AG04449 (cell line): ENCODE measurements at regions not wholly inside any gene's neighbourhood (a gene's known extent, or its start where the extent isn't known, plus 50 kb on each side); places are given as distances from the start of the nearest gene placed in this dataset.
A peak's percentile ranks its signal among the peaks of the same experiment; 100 is the strongest.

ENCODE experiments used
- CTCF ChIA-PET: fragments of 350-600 bp; formaldehyde crosslinking; extraction: SDS; loops from one replicate; lab custom pipeline; 2021; ENCODE audit warnings: antibody characterized with exemption; lab: Yijun Ruan, JAX
- POLR2A ChIA-PET: fragments of 400-600, 350-600 bp; formaldehyde crosslinking; extraction: SDS; loops from one replicate; lab custom pipeline; 2020; ENCODE audit warnings: antibody characterized with exemption, inconsistent platforms; lab: Yijun Ruan, JAX
- DNase-seq: peaks from one replicate; pipeline ENCODE4 v3.0.0-alpha.2; 2010; ENCODE audit warnings: low read depth, low spot score
- H3K4me3 ChIP-seq: 2 replicates; pipeline ENCODE4 v1.5.1; 2011; ENCODE audit warnings: low read depth, mild to moderate bottlenecking, control low read depth, low read length
- TF ChIP-seq, protein P1 (sequence below): IDR thresholded peaks from one replicate; pipeline ENCODE4 v1.5.1; 2011; ENCODE audit warnings: mild to moderate bottlenecking, moderate library complexity, low read length, control low read depth, inconsistent platforms; ENCODE audit not compliant: insufficient read depth; ENCODE audit errors: missing control alignments

DNA sequence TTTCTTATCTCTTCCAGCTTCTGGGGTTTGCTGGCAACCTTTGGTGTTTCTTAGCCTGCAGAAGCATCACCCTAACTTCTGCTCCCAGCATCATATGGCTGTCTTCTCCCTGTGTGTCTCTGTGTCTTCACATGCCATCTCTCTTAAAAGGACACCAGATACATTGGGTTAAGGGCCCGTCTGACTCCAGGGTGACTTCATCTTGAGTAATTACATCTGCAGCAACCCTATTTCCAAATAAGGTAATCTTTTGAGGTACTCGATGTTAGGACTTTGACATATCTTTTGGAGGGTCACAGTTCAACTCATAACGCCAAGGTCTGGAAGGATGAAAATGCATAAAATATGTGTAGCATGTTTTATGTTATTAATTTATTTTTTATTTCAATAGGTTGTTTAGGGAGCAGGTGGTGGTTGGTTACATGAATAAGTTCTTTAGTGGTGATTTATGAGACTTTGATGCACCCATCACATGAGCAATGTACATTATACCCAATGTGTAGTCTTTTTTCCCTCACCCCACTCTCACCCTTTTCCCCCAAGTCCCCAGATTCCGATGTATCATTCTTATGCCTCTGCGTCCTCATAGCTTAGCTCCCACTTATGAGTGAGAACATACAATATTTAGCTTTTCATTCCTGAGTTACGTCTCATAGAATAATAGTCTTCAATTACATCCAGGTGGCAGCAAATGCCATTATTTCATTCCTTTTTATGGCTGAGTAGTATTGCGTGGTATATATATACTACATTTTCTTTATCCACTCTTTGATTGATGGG lies 131.1 kb downstream of the TBXT start:
- CTCF ChIA-PET: interaction anchor here (1.4 to 1.6 kb wide), 3 partner anchors 8 to 62 kb away, joined by 4 to 6 read pairs (median 5); no protein-coding TSS in a partner anchor

DNA sequence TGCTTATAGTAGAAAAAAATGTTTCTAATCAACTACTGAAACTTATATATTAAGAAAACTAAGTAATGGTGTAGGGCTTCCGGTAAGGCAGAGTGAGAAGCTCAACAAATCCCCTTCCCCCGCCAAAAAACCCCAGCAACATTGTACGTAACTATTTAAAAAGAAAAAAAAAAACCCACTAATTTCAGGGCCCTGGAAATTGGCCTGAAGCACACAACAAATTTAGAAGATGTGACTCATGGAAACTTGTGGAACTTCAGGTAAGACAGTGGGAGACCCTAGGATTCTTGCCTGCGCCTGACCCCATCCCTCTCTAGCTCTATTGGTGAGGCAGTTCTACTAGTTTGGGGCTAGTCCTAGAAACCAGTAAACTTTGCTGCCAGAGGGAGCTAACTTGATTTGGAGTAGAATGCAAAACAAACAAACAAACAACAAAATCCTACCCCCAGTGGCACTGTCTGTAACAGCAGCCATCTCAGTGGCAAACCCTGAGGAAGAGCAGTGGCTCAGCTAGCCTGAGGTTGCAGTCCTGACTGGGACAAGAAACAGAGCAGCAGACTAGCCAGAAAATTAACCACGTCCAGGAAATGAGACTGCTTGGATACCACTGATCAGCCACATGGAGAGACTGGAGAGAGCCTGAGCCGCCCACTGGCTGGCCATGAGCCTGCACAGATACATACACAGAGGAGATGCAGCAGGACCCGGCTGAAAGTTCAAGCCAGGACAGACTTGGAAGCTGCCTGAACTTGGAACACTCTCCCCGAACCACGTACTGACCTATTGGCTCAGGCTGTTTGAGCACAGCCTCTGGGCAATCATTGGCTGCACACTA lies 135.1 kb downstream of the TBXT start:
- no peak overlapping the region for H3K4me3 ChIP-seq
- POLR2A ChIA-PET: interaction anchor here (1.1 kb wide), 1 partner anchor 8 kb away, joined by 3 read pairs; no protein-coding TSS in a partner anchor
- TF ChIP-seq, protein P1, sequence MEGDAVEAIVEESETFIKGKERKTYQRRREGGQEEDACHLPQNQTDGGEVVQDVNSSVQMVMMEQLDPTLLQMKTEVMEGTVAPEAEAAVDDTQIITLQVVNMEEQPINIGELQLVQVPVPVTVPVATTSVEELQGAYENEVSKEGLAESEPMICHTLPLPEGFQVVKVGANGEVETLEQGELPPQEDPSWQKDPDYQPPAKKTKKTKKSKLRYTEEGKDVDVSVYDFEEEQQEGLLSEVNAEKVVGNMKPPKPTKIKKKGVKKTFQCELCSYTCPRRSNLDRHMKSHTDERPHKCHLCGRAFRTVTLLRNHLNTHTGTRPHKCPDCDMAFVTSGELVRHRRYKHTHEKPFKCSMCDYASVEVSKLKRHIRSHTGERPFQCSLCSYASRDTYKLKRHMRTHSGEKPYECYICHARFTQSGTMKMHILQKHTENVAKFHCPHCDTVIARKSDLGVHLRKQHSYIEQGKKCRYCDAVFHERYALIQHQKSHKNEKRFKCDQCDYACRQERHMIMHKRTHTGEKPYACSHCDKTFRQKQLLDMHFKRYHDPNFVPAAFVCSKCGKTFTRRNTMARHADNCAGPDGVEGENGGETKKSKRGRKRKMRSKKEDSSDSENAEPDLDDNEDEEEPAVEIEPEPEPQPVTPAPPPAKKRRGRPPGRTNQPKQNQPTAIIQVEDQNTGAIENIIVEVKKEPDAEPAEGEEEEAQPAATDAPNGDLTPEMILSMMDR: no peak
- DNase-seq: peak; percentile 68
- CTCF ChIA-PET: interaction anchor here (0.9 to 1.4 kb wide), 6 partner anchors 9 to 142 kb away, joined by 3 to 7 read pairs (median 4); no protein-coding TSS in a partner anchor

More for the DNA sequence above, 131.1 kb downstream of the TBXT start:
- H3K4me3 ChIP-seq: no peak overlapping the region
- TF ChIP-seq, protein P1: no peak
- POLR2A ChIA-PET: interaction anchor here (0.7 kb wide), 1 partner anchor 31 kb away, joined by 3 read pairs; no protein-coding TSS in a partner anchor
- DNase-seq: no peak

DNA sequence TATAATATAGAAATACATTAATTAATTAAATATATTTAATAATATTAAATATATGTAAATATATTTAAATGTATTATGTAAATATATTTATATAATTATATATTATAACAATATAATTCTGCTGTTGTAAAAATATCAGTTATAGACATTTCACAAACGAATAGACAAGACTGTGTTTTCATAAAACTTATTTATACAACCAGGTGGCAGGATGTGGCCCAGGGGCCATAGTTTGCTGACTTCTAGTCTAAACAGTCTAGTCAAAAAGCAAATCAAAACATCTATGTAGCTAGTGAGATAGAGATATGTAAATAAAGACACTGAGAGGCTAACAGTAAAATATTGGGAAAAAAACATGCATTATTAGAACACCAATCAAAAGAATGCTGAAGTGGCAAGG lies 136.4 kb downstream of the TBXT start:
- ChIA-PET POLR2A (no interaction called here), CTCF (no interaction called here)
- DNase-seq: no peak
- H3K4me3 ChIP-seq: no peak overlapping the region
- TF ChIP-seq, protein P1: no peak

DNA sequence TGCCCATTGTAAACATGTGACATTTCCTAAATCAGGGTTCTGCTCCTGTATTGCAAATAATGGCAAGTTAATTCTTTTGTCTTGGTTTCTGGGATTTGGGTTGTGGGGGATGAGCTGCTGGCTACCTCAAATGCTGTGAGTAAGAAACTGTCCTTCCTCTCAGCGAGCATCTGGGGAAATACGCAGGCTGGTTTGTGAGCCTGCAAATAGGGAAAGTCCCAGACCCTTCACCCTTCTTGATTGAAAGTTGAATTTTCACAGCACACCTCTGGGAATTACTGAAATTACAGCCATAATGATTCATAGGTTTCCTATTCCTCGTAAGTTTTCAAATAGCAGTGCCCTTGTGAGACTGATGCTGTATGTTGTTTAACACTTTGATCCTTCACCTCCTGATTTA lies 138.1 kb downstream of the TBXT start:
- no peak overlapping the region for H3K4me3 ChIP-seq
- TF ChIP-seq, protein P1: no peak
- CTCF ChIA-PET: interaction anchor here (1.1 to 1.3 kb wide), 2 partner anchors 16 to 22 kb away, joined by 3 read pairs; no protein-coding TSS in a partner anchor
- POLR2A ChIA-PET: no interaction called here
- no peak for DNase-seq

DNA sequence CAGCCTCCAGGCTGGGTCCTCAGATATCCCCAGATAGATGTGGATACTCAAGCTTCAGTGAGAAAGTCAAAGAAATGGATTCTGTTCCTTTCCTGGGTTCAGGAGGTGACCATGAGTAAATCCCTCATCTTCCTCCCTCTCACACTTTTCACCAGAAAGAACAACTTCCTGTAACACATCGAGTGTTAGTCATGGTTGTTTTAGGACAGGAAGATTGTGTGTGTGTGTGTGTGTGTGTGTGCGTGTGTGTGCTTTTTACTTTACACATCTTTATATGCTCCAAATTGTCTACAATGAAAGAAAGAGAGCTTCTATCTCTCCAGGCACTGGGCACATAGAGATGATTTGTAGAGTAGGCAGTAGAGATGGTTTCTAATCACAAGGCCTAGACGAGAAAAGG lies 139.9 kb downstream of the TBXT start:
- ChIA-PET CTCF (interaction anchor here (1.1 to 1.3 kb wide), 2 partner anchors 21 to 143 kb away, joined by 3 to 4 read pairs; no protein-coding TSS in a partner anchor), POLR2A (no interaction called here)
- TF ChIP-seq, protein P1: no peak
- no peak overlapping the region for H3K4me3 ChIP-seq
- DNase-seq: no peak
